Trophoblast cell (in vitro differentiated cells and primary cell): ENCODE measurements at regions not wholly inside any gene's neighbourhood (a gene's known extent, or its start where the extent isn't known, plus 50 kb on each side); places are given as distances from the start of the nearest gene placed in this dataset.
"Not testable (repeated sequence)": the region's sequence is repeated elsewhere in the genome, so short reads cannot be mapped to it uniquely, and the experiment has no call there.

Source experiments
- DNase-seq, 2 donors: peaks; one replicate each; pipeline ENCODE4 v3.0.0-alpha.2; 2016
- H2AFZ ChIP-seq: 2 replicates; pipeline ENCODE4 v1.6.1; 2013; ENCODE audit warnings: low read length, moderate library complexity, mild to moderate bottlenecking; ENCODE audit not compliant: insufficient read depth, poor library complexity
- H2AK5ac ChIP-seq: 2 replicates; pipeline ENCODE4 v1.6.1; 2013; ENCODE audit warnings: mild to moderate bottlenecking, low read length
- H2BK120ac ChIP-seq: 2 replicates; pipeline ENCODE4 v1.6.1; 2013; ENCODE audit warnings: low read length, mild to moderate bottlenecking, moderate library complexity; ENCODE audit not compliant: insufficient read depth, poor library complexity
- H2BK12ac ChIP-seq: 2 replicates; pipeline ENCODE4 v1.6.1; 2013; ENCODE audit warnings: mild to moderate bottlenecking, low read length, moderate library complexity
- H2BK5ac ChIP-seq: 2 replicates; pipeline ENCODE4 v1.6.1; 2013; ENCODE audit warnings: low read length, low read depth, moderate library complexity, mild to moderate bottlenecking; ENCODE audit not compliant: poor library complexity
- H3K14ac ChIP-seq: 2 replicates; pipeline ENCODE4 v1.6.1; 2013; ENCODE audit warnings: mild to moderate bottlenecking, low read length
- H3K18ac ChIP-seq: 2 replicates; pipeline ENCODE4 v1.6.1; 2013; ENCODE audit warnings: mild to moderate bottlenecking, low read length
- H3K23ac ChIP-seq: 2 replicates; pipeline ENCODE4 v1.6.1; 2013; ENCODE audit warnings: low read length
- H3K27ac ChIP-seq: 2 replicates; pipeline ENCODE4 v1.5.1; 2013; ENCODE audit warnings: low read depth, mild to moderate bottlenecking, inconsistent platforms, low read length, moderate library complexity
- H3K27me3 ChIP-seq: 2 replicates; pipeline ENCODE4 v1.6.1; 2013; ENCODE audit warnings: inconsistent platforms, mild to moderate bottlenecking, low read length, moderate library complexity; ENCODE audit not compliant: insufficient read depth
- H3K36me3 ChIP-seq, 2 experiments: 1 replicate in 1 of 2; 2 replicates in 1 of 2; pipeline ENCODE4 v1.6.1; 2013; ENCODE audit warnings: low read length in 2 of 2, mild to moderate bottlenecking in 2 of 2, moderate library complexity in 1 of 2; ENCODE audit not compliant: insufficient read depth in 2 of 2, control insufficient read depth in 1 of 2
- H3K4ac ChIP-seq: 2 replicates; pipeline ENCODE4 v1.6.1; 2013; ENCODE audit warnings: low read depth, mild to moderate bottlenecking, low read length, moderate library complexity
- H3K4me1 ChIP-seq, 2 experiments: 1 replicate in 1 of 2; 2 replicates in 1 of 2; pipeline ENCODE4 v1.6.1; 2013; ENCODE audit warnings: low read length in 2 of 2, mild to moderate bottlenecking in 2 of 2, moderate library complexity in 1 of 2; ENCODE audit not compliant: insufficient read depth in 2 of 2, control insufficient read depth in 1 of 2
- H3K4me2 ChIP-seq: 2 replicates; pipeline ENCODE4 v1.6.1; 2013; ENCODE audit warnings: inconsistent platforms, mild to moderate bottlenecking, low read length, moderate library complexity
- H3K4me3 ChIP-seq: 2 replicates; pipeline ENCODE4 v1.5.1; 2013; ENCODE audit warnings: mild to moderate bottlenecking, low read depth, low read length, inconsistent platforms
- H3K79me1 ChIP-seq: one replicate; pipeline ENCODE4 v1.6.1; 2013; ENCODE audit warnings: low read length
- H3K79me2 ChIP-seq: 2 replicates; pipeline ENCODE4 v1.6.1; 2013; ENCODE audit warnings: low read length, mild to moderate bottlenecking; ENCODE audit not compliant: control insufficient read depth, insufficient read depth, poor library complexity
- H3K9ac ChIP-seq: 2 replicates; pipeline ENCODE4 v1.6.1; 2013; ENCODE audit warnings: mild to moderate bottlenecking, low read length
- H3K9me3 ChIP-seq: 2 replicates; pipeline ENCODE4 v1.6.1; 2013; ENCODE audit warnings: low read depth, mild to moderate bottlenecking, control low read depth, inconsistent platforms, low read length; ENCODE audit not compliant: insufficient read depth
- H4K12ac ChIP-seq: 2 replicates; pipeline ENCODE4 v1.6.1; 2013; ENCODE audit warnings: low read depth, mild to moderate bottlenecking, low read length, moderate library complexity
- H4K8ac ChIP-seq: 2 replicates; pipeline ENCODE4 v1.6.1; 2013; ENCODE audit warnings: low read depth, mild to moderate bottlenecking, low read length, moderate library complexity
- H4K91ac ChIP-seq: one replicate; pipeline ENCODE4 v1.6.1; 2013; ENCODE audit warnings: low read depth, mild to moderate bottlenecking, low read length, moderate library complexity
- WGBS: extraction: QIAGEN DNeasy Blood & Tissue Kit; methylation state at CpG from one replicate; pipeline ENCODE4 v1.1.7; 2013; ENCODE audit warnings: missing lambda C conversion rate; ENCODE audit not compliant: insufficient read length, insufficient coverage; ENCODE audit errors: extremely low coverage; 5-methylcytosine and 5-hydroxymethylcytosine counted together

GRCh38 chr10:70985824-70986622 is 97.7 kb upstream of the PCBD1 start:
- no peak overlapping the region for H3K9ac ChIP-seq
- H3K9me3 ChIP-seq, result no peaks in the 10 kb centered on the region
- H4K12ac ChIP-seq, result no peak overlapping the region
- peak overlapping the region; percentile 47 for H4K8ac ChIP-seq
- no peak overlapping the region for H3K4ac ChIP-seq
- H3K23ac ChIP-seq, result no peak overlapping the region
- no peaks in the 10 kb centered on the region for H3K79me2 ChIP-seq
- peak overlapping the region; percentile 89 for H2BK12ac ChIP-seq
- peak overlapping the region; percentile 38 for H3K14ac ChIP-seq
- H3K27me3 ChIP-seq, result no peaks in the 10 kb centered on the region
- no peak overlapping the region for H3K4me3 ChIP-seq
- peak overlapping the region; percentile 82 for H3K18ac ChIP-seq
- no peak overlapping the region for H2AFZ ChIP-seq
- H3K4me2 ChIP-seq, result no peak overlapping the region
- no CpG with 5 or more reads among the region's 13 CpGs for WGBS
- peak overlapping the region; percentile 46 for H4K91ac ChIP-seq
- peak; percentile 48 to 60 for DNase-seq
- peaks cover 4% of the 10 kb centered on the region for H3K79me1 ChIP-seq
- peak overlapping the region; percentile 58 for H2AK5ac ChIP-seq
- peak overlapping the region; percentile 1 for H2BK5ac ChIP-seq
- H3K36me3 ChIP-seq, result no peaks in the 10 kb centered on the region
- H3K4me1 ChIP-seq, result peaks cover 16 to 25% of the 10 kb centered on the region in 2 experiments
- peak overlapping the region; percentile 1 for H2BK120ac ChIP-seq
- peak overlapping the region; percentile 24 for H3K27ac ChIP-seq

GRCh38 chr10:70986623-70986950 is 98.2 kb upstream of the PCBD1 start:
- no peaks in the 10 kb centered on the region for H3K9me3 ChIP-seq
- H3K27ac ChIP-seq, result no peak overlapping the region
- WGBS, result no CpG with 5 or more reads among the region's 7 CpGs
- no peak overlapping the region for H3K4me3 ChIP-seq
- H2BK5ac ChIP-seq, result no peak overlapping the region
- H2AK5ac ChIP-seq, result peak overlapping the region; percentile 58
- H3K79me2 ChIP-seq, result no peaks in the 10 kb centered on the region
- H3K27me3 ChIP-seq, result no peaks in the 10 kb centered on the region
- H3K23ac ChIP-seq, result no peak overlapping the region
- DNase-seq, result no peak
- no peak overlapping the region for H3K18ac ChIP-seq
- no peak overlapping the region for H4K91ac ChIP-seq
- no peak overlapping the region for H3K4me2 ChIP-seq
- no peak overlapping the region for H3K9ac ChIP-seq
- H3K36me3 ChIP-seq, result no peaks in the 10 kb centered on the region
- H3K79me1 ChIP-seq, result peaks cover 4% of the 10 kb centered on the region
- no peak overlapping the region for H3K14ac ChIP-seq
- no peak overlapping the region for H3K4ac ChIP-seq
- H2BK120ac ChIP-seq, result no peak overlapping the region
- no peak overlapping the region for H2AFZ ChIP-seq
- H3K4me1 ChIP-seq, result peaks cover 16 to 25% of the 10 kb centered on the region in 2 experiments
- no peak overlapping the region for H2BK12ac ChIP-seq
- no peak overlapping the region for H4K12ac ChIP-seq
- no peak overlapping the region for H4K8ac ChIP-seq

- Histone ChIP-seq H4K8ac (no peak overlapping the region), H3K27me3 (no peaks in the 10 kb centered on the region), H3K36me3 (no peaks in the 10 kb centered on the region), H2BK5ac (no peak overlapping the region), H2AK5ac (no peak overlapping the region), H2BK120ac (no peak overlapping the region), H3K9me3 (no peaks in the 10 kb centered on the region), H3K4me1 (peaks cover 15 to 22% of the 10 kb centered on the region in 2 experiments), H3K4me2 (no peak overlapping the region), H4K91ac (no peak overlapping the region), H3K9ac (no peak overlapping the region), H3K27ac (no peak overlapping the region), H2AFZ (no peak overlapping the region), H4K12ac (no peak overlapping the region), H3K14ac (no peak overlapping the region), H3K23ac (no peak overlapping the region), H3K4ac (no peak overlapping the region), H3K79me1 (peaks cover 4% of the 10 kb centered on the region), H3K18ac (no peak overlapping the region), H3K79me2 (no peaks in the 10 kb centered on the region), H3K4me3 (no peak overlapping the region), H2BK12ac (no peak overlapping the region)
- no peak for DNase-seq
- WGBS, result no CpG with 5 or more reads among the region's 16 CpGs
These were observed 99.2 kb upstream of the PCBD1 start for GRCh38 chr10:70987396-70988130.

GRCh38 chr10:70990156-70990555 is 101.8 kb upstream of the PCBD1 start:
- not testable (repeated sequence) for H2BK120ac ChIP-seq, H2BK12ac ChIP-seq, H4K12ac ChIP-seq, H2BK5ac ChIP-seq, H3K9ac ChIP-seq, H2AK5ac ChIP-seq, H3K36me3 ChIP-seq, H3K4ac ChIP-seq, DNase-seq, H3K4me2 ChIP-seq, H3K14ac ChIP-seq, H4K91ac ChIP-seq, H3K79me1 ChIP-seq, H4K8ac ChIP-seq, H2AFZ ChIP-seq, H3K18ac ChIP-seq, H3K9me3 ChIP-seq, H3K27me3 ChIP-seq, H3K23ac ChIP-seq, H3K79me2 ChIP-seq, H3K4me3 ChIP-seq, H3K27ac ChIP-seq
- no CpG with 5 or more reads among the region's 8 CpGs for WGBS
- H3K4me1 ChIP-seq, result peaks cover 5 to 12% of the 10 kb centered on the region in 2 experiments
